GM13976 (cell line): ENCODE measurements at regions not wholly inside any gene's neighbourhood (a gene's known extent, or its start where the extent isn't known, plus 50 kb on each side); places are given as distances from the start of the nearest gene placed in this dataset.

Source experiments
- DNase-seq: peaks from one replicate; pipeline ENCODE4 v3.0.0; 2012; ENCODE audit warnings: low spot score
- in situ Hi-C: fragments of 300-500 bp; cut with MboI; formaldehyde crosslinking; loops from one replicate; pipeline ENCODE4 v1.12.0; 2022; ENCODE audit warnings: low sequenced_read_pairs, mixed read lengths, inconsistent platforms; ENCODE audit not compliant: unreplicated experiment
- TF ChIP-seq, protein P1 (sequence below): IDR thresholded peaks from 2 replicates; pipeline ENCODE4 v1.5.1; 2012; ENCODE audit warnings: borderline replicate concordance, mild to moderate bottlenecking; ENCODE audit not compliant: insufficient read depth; ENCODE audit errors: extremely low read depth, missing control alignments, control extremely low read depth

DNA sequence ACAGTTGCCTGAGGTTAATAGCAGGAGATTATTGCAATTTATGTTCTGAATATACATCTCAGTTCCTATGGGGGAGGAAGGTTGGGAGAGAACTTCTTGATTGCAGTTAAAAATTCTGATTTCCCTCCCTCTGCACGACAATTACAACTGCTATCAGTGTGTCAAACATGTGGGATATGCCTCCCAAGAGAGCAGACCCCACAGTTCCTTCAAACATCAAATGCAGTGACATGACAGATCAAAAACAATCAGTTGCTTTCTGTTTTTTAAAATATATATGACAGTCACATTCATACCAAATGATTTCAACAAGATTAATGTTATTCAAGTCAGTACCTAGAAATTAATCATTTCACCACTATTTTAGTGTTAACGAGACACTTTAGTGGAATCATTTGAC lies 639.0 kb downstream of the EDEM1 start:
- no peak for DNase-seq
- in situ Hi-C loops, result no loop called here
- TF ChIP-seq, protein P1, sequence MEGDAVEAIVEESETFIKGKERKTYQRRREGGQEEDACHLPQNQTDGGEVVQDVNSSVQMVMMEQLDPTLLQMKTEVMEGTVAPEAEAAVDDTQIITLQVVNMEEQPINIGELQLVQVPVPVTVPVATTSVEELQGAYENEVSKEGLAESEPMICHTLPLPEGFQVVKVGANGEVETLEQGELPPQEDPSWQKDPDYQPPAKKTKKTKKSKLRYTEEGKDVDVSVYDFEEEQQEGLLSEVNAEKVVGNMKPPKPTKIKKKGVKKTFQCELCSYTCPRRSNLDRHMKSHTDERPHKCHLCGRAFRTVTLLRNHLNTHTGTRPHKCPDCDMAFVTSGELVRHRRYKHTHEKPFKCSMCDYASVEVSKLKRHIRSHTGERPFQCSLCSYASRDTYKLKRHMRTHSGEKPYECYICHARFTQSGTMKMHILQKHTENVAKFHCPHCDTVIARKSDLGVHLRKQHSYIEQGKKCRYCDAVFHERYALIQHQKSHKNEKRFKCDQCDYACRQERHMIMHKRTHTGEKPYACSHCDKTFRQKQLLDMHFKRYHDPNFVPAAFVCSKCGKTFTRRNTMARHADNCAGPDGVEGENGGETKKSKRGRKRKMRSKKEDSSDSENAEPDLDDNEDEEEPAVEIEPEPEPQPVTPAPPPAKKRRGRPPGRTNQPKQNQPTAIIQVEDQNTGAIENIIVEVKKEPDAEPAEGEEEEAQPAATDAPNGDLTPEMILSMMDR, result no peak

DNA sequence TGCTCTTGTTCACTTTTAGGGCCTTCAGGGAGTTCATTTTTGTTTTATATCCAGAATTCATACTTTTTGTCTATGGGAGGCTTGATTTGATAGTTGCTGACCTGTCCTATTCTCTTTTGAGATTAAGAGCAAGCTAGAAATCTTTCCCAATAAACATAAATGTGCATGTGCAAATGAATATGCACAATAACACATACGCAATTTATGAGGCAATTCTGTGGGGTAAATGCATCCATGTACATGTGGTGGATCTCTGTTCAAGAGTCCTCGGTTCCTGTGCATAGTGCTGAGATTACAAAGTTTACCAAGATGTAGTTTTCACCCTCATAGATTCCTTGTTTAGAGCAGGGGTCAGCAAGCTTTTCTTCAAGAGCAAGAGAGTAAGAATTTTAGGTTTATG lies 640.7 kb downstream of the EDEM1 start:
- DNase-seq, result no peak
- in situ Hi-C loops, result no loop called here
- TF ChIP-seq, protein P1, result no peak

DNA sequence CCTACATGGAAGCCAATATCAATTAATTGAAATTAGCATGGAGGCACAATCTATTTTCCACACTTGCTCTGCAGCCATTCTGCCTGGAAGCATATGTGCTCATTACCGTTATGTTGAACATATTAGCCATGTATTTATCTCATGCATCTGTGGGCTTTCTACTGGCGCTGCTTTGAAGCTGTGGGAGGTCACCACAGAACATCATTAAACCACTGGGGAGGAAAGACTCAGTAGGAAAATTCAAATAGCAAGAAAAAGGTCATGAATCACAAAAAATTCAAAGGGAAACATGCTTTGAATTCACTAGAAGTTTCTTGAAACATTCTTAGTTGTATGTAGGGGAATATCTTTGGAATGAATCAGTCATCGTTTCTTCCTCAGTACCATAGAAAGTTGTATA lies 652.5 kb downstream of the EDEM1 start:
- in situ Hi-C loops, result no loop called here

DNA sequence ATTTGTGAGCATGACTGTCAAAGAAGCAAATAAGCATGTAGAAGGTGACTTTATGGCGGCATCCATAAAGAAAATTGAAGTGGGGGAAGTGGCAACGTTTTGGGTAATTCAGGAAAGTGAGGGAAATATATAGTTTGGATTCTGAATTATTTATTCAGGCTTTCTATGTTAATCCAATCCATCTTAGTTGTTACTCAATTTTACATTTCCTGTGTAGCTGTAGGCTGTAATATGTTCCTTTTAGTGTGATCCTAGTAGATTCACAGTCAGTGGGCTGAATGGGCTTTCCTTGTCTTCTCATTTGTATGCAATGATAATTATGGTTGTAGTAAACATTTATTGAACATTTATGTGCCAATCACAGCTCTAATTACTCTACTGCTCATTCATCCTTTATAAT lies 654.1 kb downstream of the EDEM1 start:
- in situ Hi-C loops, result no loop called here
- no peak for DNase-seq
- TF ChIP-seq, protein P1, result no peak

More for the DNA sequence above, 652.5 kb downstream of the EDEM1 start:
- no peak for DNase-seq
- TF ChIP-seq, protein P1, result no peak

DNA sequence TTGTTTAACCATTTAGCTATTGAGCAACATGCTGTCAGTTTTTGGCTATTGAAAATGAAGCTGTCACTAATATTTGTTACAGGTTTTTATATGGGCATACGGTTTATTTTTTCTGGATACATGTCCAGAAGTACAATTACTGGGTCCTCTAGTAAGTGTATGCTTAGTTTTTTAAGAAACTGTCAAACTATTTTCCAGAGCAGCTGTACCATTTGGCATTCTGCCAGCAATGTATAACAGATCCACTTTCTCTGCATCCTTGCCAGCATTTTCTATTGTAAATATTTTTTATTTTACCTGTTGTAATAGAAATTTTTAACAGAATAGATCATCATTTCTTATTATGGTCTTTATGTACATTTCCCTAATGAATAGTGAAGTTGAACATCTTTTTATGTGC lies 658.8 kb downstream of the EDEM1 start:
- in situ Hi-C loops, result no loop called here
- TF ChIP-seq, protein P1, result no peak
- DNase-seq, result no peak

DNA sequence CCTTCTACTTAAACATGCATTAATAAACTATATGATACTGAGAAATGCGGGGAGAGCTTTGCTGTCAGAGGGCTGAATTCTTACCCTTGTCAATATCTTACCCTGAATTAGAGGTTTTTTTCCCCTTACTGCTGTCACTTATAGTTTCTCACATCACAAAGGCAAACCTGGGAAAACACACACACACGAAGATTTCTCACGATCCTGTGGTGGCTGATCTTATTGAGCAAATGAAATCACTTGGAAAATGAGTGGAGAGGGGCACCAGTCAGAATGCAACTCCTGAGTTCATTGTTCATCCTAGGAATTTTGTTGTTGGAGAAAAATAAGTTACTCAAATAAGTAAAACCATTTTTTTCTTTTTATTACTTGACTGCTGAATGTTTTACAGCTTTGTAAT lies 673.6 kb downstream of the EDEM1 start:
- no peak for DNase-seq
- in situ Hi-C loops, result no loop called here
- TF ChIP-seq, protein P1, result no peak

DNA sequence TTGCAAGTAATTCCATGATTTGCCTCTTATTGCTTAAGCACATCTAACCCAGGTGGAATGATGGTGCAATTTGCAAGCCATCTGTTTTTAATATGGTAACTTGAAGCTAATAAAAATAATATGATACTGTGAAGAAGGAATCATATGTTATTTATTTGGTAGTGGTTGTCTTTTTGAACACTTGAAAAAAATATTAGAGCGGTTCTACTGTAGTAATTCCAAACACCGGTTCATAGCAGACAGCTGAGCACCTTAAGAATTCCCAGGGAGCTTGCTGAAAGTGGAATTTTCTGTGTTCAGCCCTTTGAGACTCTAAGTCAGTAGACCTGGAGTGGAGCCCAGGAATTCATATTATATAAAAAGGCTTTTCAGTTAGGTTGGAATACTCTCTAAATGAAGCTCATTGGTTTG lies 687.4 kb downstream of the EDEM1 start:
- TF ChIP-seq, protein P1, result no peak
- in situ Hi-C loops, result no loop called here
- no peak for DNase-seq
